Kasumi-1 (cell line): ENCODE measurements at regions not wholly inside any gene's neighbourhood (a gene's known extent, or its start where the extent isn't known, plus 50 kb on each side); places are given as distances from the start of the nearest gene placed in this dataset.

Source experiments
- DNase-seq, 2 experiments: peaks; one replicate each; lab custom pipeline; 2025; lab: John Stamatoyannopoulos, UW

DNA sequence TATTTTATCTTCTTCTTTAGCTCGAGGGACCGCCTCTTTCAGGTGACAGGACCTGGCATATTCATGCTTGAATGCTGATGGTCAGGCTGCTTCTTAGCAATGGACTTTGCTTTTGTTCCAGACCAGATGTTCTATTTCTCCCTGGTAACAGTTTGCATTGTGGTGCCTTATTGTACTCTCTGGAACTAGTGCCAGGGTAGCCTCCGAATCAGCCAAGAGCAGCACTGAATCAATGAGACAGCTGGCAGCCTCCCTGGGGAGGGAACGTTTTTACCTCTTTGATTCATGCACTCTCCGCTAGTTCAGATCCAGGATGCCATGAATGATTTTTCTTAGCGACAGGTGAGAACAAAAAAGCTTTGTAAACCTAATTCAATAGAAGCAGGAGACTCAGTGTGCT is 54.1 kb upstream of the NXPH1 start:
- DNase-seq = no peak

DNA sequence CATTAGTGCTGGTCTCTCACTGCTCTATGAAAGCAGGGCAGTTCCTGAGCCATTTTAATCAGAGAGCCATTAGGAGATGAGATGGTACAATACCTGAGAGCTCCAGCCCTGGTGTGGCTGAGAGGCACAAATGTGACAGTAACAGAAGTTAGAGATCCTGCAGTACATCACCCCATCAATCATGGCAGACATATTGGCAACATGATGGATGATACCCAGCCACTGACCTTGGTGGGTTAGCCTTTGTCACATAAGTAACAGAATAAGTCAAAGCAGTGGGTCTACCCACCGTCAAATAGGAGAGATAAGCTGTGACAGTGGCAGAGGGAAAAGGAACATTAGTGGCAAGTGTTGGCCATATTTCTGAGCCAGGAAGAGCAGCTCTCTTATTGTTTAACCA is 53.3 kb upstream of the NXPH1 start:
- DNase-seq = no peak

DNA sequence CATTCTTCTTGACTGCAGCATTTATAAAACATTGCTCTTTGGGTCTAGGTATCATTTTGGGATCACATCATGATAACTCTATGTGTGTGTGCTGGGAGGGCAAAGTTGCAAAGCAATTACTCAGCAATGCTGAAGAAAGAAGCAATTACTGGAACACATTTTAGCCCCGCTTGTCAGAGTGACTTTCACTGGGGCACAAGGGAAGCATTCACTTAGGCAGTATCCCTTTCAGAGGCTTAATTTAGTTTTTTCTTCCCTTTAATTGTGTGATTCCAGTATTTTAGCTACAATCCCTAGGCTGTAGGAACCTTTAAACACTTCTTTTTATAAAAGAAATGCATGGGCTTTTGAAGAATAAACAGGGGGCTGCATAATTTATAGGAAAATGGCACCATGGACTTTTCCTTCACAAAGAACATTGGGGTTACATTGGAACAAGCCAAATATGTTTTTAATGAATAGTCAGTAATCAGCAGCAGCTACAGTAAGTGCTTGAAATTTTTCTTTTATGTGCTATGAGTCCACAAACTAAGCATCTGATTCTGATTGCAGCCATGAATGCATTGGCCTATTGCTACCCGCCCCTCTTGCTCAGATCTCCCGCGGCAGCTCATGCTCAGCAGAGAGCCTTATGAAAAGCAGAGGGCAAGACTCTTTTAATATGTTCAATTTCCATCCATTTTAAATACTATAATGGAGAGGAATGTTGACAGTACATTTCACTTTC is 51.2 kb upstream of the NXPH1 start:
- no peak for DNase-seq
